ENCODE measurements at regions not wholly inside any gene's neighbourhood (a gene's known extent, or its start where the extent isn't known, plus 50 kb on each side); places are given as distances from the start of the nearest gene placed in this dataset.
"Not testable (repeated sequence)": the region's sequence is repeated elsewhere in the genome, so short reads cannot be mapped to it uniquely, and the experiment has no call there.

DNA sequence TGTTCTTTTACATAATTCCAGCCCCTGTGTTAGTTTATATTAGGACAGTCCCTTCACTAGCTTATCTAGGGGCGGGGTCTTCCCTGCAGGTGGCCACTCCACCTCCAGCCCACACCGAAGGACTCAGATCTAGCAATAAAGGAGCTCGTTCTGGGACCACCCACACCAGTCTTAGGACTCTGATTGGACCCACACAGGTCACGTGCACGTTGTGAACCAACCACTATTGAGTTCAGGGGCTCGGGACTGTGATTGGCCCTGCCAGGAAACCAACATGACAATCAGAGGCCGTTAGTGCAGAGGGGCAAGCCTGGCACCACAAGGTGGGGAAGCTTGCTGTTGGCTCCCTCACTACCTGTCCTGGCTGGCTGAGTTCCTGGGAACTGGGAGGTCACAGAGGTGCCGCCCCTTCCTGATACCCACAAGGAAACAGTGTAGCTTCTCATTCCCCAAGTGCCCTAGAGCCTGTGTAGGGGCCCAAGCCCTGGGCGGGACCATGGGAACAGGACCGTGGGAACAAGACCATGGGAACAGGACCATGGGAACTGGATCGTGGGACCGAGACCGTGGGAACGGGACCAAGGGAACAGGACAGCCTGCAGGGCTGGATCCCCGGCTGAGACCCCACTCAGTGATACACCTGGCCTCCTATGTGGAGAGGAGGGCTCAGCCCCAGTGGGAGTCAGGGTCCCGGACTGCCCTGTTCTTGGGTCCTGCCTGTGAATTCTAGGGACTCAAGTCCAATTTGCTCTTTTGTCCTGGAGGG lies 297.8 kb downstream of the ADGRD1 start:
- no peak for DNase-seq

DNA sequence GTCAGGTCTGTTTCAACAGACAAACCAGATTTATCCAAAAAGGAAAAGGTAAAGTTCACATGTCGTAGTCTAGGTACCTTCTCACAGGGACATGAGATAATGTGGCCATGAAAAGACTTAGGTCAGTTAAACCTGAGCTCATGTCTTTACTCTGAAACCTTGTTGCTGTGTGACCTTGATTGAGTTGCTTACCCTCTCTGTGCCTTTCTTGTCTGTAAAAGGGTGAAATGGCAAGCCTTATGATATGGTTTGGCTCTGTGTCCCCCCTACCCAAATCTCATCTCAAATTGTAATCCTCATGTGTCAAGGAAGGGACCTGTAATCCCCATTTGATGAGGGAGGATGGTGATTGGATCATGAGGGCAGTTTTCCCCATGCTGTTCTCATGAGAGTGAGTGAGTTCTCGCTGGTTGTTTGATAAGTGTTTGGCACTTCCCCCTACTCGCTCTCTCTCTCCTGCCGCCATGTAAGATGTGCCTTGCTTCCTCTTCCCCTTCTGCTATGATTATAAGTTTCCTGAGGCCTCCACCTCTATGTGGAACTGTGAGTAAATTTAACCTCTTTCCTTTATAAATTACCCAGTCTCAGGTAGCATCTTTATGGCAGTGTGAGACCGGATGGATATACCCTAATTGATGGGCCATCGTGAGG lies 299.8 kb downstream of the ADGRD1 start:
- no peak for DNase-seq

GRCh38 chr12:131254374-131254773 lies 300.7 kb downstream of the ADGRD1 start:
- DNase-seq, result no peak

DNA sequence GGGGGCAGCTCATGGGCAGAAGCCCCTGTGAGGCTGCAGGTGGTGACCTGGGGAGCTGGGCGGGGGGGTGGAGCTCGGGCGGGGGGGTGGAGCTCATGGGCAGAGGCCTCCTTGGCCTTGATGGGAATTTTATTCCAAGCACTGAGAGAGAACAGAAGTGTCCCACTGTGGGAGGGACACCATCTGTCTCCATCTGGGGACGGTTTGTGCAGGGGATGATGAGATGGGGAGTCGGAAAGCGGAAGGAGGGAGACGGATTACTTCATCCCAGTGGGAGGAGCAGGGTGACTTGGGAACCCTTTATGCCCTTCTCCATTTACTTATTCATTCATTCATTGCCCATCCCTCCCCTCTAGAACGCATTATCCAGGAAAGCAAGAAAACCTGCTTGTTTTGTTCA lies 304.7 kb downstream of the ADGRD1 start:
- DNase-seq, result no peak

- no peak for DNase-seq
These were observed 306.7 kb downstream of the ADGRD1 start for GRCh38 chr12:131260251-131260905.

DNA sequence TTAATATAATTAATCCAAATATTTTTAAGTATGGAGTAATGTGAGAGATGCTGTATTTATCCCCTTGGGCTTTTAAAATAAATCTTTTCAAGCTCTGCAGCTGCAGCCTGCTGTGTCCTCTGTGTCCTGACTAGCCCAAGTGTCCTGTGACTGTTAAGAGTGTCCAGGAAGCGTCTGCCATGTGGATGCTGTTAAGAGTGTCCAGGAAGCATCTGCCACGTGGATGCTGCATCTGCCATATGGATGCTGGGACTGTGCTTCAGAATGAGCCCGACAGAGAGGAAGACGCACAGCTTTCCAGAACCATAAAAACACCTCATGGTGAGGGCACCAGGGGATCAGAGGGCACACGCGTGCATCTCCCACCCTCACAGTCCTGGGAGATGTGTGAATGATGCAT lies 307.2 kb downstream of the ADGRD1 start:
- DNase-seq, result no peak

GRCh38 chr12:131261906-131262305 lies 308.2 kb downstream of the ADGRD1 start:
- DNase-seq, result no peak

- no peak for DNase-seq
These were observed 309.9 kb downstream of the ADGRD1 start for GRCh38 chr12:131263626-131264025.

GRCh38 chr12:131264635-131265034 lies 310.9 kb downstream of the ADGRD1 start:
- no peak for DNase-seq

GRCh38 chr12:131266591-131267467 lies 313.1 kb downstream of the ADGRD1 start:
- DNase-seq, result no peak

DNA sequence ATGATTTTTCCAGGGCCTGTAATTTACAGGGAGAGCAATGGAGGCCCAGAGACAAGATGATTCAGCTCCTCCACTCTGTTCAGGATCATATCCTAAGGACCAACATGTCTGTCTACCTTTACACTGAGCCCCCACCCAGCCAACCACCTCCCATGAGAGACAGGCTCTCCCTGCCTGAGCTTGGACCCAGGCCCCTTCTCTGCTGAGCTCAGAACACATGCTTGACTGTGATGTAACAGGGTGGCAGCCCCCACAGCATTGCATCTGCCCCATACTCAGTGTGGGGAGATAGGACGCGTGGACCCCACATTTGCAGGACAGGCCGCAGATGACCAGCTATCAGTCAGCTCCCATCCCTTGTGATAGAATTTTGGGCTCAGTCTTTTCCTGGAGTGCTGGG lies 313.9 kb downstream of the ADGRD1 start:
- DNase-seq, result no peak

DNA sequence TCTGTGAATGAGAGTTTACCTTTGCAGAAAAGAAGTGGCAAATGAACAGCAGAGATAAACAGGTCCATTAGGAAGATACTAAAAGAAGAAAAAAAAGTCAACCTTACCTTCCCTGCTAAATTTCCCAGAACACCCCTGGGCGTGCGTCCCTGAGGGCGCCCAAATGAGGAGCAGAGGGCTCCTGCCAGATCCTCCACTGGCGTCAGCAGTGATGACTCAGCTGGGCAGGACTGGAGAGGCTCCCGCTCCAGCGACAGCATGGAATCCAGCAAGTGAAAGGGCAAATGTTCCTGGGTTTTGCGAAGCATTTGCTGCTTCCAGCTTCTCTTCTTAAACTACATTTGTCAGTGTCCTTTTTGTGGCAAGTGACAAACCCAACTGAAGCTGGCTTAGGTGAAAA lies 314.4 kb downstream of the ADGRD1 start:
- DNase-seq, result not testable (repeated sequence)

- DNase-seq, result not testable (repeated sequence)
These were observed 314.9 kb downstream of the ADGRD1 start for GRCh38 chr12:131268571-131268970.

GRCh38 chr12:131269551-131269950 lies 315.8 kb downstream of the ADGRD1 start:
- no peak for DNase-seq

GRCh38 chr12:131269977-131270376 lies 316.3 kb downstream of the ADGRD1 start:
- DNase-seq, result not testable (repeated sequence)

DNA sequence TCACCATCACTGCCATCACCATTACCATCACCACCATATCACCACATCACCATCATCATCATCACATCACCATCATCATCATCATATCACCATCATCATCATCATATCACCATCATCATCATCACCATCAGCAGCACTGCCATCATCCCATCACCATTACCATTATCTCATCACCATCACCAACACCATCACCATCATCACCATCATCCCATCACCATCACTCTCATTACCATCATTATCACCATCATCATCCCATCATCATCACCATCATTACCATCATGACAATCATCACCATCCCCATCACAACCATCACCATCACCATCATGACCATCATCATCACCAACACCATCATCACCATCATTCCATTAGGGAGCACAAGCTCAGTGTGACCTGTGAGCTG lies 318.0 kb downstream of the ADGRD1 start:
- DNase-seq, result no peak

GRCh38 chr12:131272283-131272814 lies 318.6 kb downstream of the ADGRD1 start:
- not testable (repeated sequence) for DNase-seq

DNA sequence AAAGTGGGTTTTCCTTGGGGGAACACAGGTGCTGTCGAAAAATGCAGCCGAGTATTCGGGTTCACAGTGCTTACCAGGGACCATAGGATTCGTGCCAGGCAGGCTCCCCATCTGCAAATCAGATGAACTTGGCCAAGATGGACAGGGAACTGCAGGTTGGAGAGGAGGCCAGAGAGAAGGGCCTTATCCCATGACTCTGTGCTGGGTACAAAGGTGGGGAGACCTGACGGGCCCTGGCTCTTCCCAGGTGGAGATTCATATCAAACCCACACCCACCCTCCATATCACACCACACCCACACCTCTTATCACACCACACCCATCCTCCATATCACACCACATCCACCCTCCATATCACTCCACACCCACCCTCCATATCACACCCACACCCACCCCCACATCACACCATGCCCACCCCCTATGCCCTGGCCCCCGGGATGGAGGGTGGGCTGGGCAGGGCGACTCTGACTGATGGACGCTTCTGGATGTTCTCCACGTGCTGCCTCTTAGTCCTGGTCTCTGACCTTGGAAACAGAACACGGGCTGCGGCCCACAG lies 319.7 kb downstream of the ADGRD1 start:
- DNase-seq, result no peak

DNA sequence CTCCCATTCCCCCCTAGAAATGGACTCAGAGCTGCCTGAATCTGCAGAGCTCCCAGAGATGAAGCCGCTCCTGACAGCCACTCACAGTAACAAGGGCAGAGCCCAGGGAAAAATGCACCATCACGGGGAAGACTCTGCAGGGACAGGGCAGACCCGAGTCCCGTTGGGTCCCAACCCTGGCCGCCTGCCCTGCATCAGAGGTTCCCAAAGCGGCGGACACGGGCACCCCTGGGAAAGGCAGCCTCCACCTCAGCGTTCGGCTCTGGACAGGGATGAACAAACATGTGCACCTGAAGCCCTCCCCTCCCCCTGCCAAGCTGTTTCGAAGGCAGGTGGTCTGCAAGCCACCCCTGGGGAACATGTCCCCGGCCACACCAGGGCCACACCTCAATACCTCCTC lies 320.4 kb downstream of the ADGRD1 start:
- no peak for DNase-seq

DNA sequence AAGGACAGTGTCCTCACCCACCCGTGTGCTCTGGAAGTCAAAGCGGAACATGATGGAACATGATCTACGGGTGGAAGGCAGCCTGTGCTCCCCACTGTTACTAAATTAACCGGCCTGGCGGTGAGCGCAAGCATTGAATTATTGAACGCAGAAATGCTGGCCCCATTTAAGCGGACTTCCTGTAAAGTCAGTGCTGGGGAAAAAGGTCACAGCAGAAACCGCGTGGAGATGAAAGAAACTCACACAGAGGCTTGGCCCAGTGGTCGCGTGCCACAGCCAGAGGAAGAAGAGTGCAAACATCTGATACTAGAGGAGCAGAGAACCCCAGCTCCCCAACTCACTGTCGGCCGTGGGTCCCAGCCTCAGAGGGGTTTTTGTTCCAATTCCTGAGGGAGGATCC lies 321.2 kb downstream of the ADGRD1 start:
- DNase-seq, result no peak

GRCh38 chr12:131275824-131276223 lies 322.1 kb downstream of the ADGRD1 start:
- no peak for DNase-seq

DNA sequence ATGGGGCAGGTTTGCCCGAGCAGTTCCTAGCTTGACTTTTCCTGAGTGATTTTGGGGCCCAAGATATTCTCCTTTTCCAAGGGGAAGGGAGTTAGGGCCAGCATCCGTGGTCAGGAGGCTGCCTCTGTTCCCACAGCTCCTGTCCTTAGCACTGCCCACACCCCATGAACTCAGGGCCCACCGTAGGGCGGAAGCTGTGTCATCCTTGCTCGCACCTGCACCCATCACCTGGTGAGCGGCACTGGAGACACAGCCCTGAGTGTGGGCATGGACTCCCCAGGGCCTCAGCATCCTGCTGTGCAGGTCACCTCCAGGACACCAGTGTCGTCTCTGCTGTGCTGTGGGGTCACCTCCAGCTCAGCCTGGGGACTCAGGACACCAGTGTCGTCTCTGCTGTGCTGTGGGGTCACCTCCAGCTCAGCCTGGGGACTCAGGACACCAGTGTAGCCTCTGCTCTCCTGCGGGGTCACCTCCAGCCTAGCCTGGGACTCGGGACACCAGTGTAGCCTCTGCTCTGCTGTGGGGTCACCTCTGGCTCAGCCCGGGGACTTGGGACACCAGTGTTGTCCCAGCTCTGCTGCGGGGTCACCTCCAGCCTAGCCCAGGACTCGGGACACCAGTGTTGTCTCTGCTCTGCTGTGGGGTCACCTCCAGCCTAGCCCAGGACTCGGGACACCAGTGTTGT lies 322.9 kb downstream of the ADGRD1 start:
- no peak for DNase-seq

All from stimulated activated CD8-positive, alpha-beta memory T cell treated with anti-CD3 and anti-CD28 coated beads, Interleukin-4, amount 100 ng/mL, for 48 hours (primary cell).